ENCODE measurements at regions not wholly inside any gene's neighbourhood (a gene's known extent, or its start where the extent isn't known, plus 50 kb on each side); places are given as distances from the start of the nearest gene placed in this dataset.
"Not testable (repeated sequence)": the region's sequence is repeated elsewhere in the genome, so short reads cannot be mapped to it uniquely, and the experiment has no call there.

- no peak overlapping the region for H3K4me3 ChIP-seq (ENCODE audit: low read depth in 1 of 5, low read length in 5 of 5)
- no peaks in the 10 kb centered on the region for H3K27me3 ChIP-seq (ENCODE audit: control insufficient read depth in 5 of 5, insufficient read depth in 4 of 5, low read length in 5 of 5)
- H3K27ac ChIP-seq (ENCODE audit: low read depth, low read length): no peak overlapping the region
Observed at GRCh38 chr3:95341314-95341713, 1278.5 kb downstream of the NSUN3 start.

GRCh38 chr3:95343228-95343627 is 1280.4 kb downstream of the NSUN3 start:
- no peak overlapping the region for H3K9ac ChIP-seq (ENCODE audit: low read length in 5 of 5)
- H3K27ac ChIP-seq (ENCODE audit: low read depth, low read length): no peak overlapping the region

More at GRCh38 chr3:95341314-95341713, 1278.5 kb downstream of the NSUN3 start:
- H3K36me3 ChIP-seq (ENCODE audit: control insufficient read depth in 5 of 5, insufficient read depth in 5 of 5, low read length in 5 of 5): no peaks in the 10 kb centered on the region
- no peaks in the 10 kb centered on the region for H3K4me1 ChIP-seq (ENCODE audit: control insufficient read depth in 5 of 5, insufficient read depth in 5 of 5, low read length in 5 of 5)
- H3K9me3 ChIP-seq (ENCODE audit: control insufficient read depth in 5 of 5, low read length in 5 of 5): no peaks in the 10 kb centered on the region
- H3K9ac ChIP-seq (ENCODE audit: low read length in 5 of 5): no peak overlapping the region

GRCh38 chr3:95343767-95344166 is 1280.9 kb downstream of the NSUN3 start:
- Histone ChIP-seq H3K36me3 (ENCODE audit: control insufficient read depth in 5 of 5, insufficient read depth in 5 of 5, low read length in 5 of 5) (no peaks in the 10 kb centered on the region), H3K27ac (ENCODE audit: low read depth, low read length) (no peak overlapping the region)

More at GRCh38 chr3:95343228-95343627, 1280.4 kb downstream of the NSUN3 start:
- Histone ChIP-seq H3K4me3 (ENCODE audit: low read depth in 1 of 5, low read length in 5 of 5) (no peak overlapping the region), H3K9me3 (ENCODE audit: control insufficient read depth in 5 of 5, low read length in 5 of 5) (no peaks in the 10 kb centered on the region), H3K36me3 (ENCODE audit: control insufficient read depth in 5 of 5, insufficient read depth in 5 of 5, low read length in 5 of 5) (no peaks in the 10 kb centered on the region), H3K4me1 (ENCODE audit: control insufficient read depth in 5 of 5, insufficient read depth in 5 of 5, low read length in 5 of 5) (no peaks in the 10 kb centered on the region), H3K27me3 (ENCODE audit: control insufficient read depth in 5 of 5, insufficient read depth in 4 of 5, low read length in 5 of 5) (no peaks in the 10 kb centered on the region)

GRCh38 chr3:95347936-95348335 is 1285.1 kb downstream of the NSUN3 start:
- H3K27ac ChIP-seq (ENCODE audit: low read depth, low read length); H3K4me3 ChIP-seq (ENCODE audit: low read depth in 1 of 5, low read length in 5 of 5); H3K27me3 ChIP-seq (ENCODE audit: control insufficient read depth in 5 of 5, insufficient read depth in 4 of 5, low read length in 5 of 5); H3K36me3 ChIP-seq (ENCODE audit: control insufficient read depth in 5 of 5, insufficient read depth in 5 of 5, low read length in 5 of 5); H3K9ac ChIP-seq (ENCODE audit: low read length in 5 of 5); H3K9me3 ChIP-seq (ENCODE audit: control insufficient read depth in 5 of 5, low read length in 5 of 5); H3K4me1 ChIP-seq (ENCODE audit: control insufficient read depth in 5 of 5, insufficient read depth in 5 of 5, low read length in 5 of 5): not testable (repeated sequence)

More at GRCh38 chr3:95343767-95344166, 1280.9 kb downstream of the NSUN3 start:
- H3K4me3 ChIP-seq (ENCODE audit: low read depth in 1 of 5, low read length in 5 of 5): no peak overlapping the region
- no peaks in the 10 kb centered on the region for H3K9me3 ChIP-seq (ENCODE audit: control insufficient read depth in 5 of 5, low read length in 5 of 5)
- no peaks in the 10 kb centered on the region for H3K27me3 ChIP-seq (ENCODE audit: control insufficient read depth in 5 of 5, insufficient read depth in 4 of 5, low read length in 5 of 5)
- no peak overlapping the region for H3K9ac ChIP-seq (ENCODE audit: low read length in 5 of 5)
- H3K4me1 ChIP-seq (ENCODE audit: control insufficient read depth in 5 of 5, insufficient read depth in 5 of 5, low read length in 5 of 5): no peaks in the 10 kb centered on the region

- H3K27me3 ChIP-seq (ENCODE audit: control insufficient read depth in 5 of 5, insufficient read depth in 4 of 5, low read length in 5 of 5): no peaks in the 10 kb centered on the region
- H3K4me3 ChIP-seq (ENCODE audit: low read depth in 1 of 5, low read length in 5 of 5): no peak overlapping the region
- no peak overlapping the region for H3K9ac ChIP-seq (ENCODE audit: low read length in 5 of 5)
Observed at GRCh38 chr3:95348879-95349278, 1286.0 kb downstream of the NSUN3 start.

GRCh38 chr3:95350049-95350448 is 1287.2 kb downstream of the NSUN3 start:
- no peaks in the 10 kb centered on the region for H3K27me3 ChIP-seq (ENCODE audit: control insufficient read depth in 5 of 5, insufficient read depth in 4 of 5, low read length in 5 of 5)
- no peaks in the 10 kb centered on the region for H3K36me3 ChIP-seq (ENCODE audit: control insufficient read depth in 5 of 5, insufficient read depth in 5 of 5, low read length in 5 of 5)
- no peak overlapping the region for H3K27ac ChIP-seq (ENCODE audit: low read depth, low read length)
- no peaks in the 10 kb centered on the region for H3K9me3 ChIP-seq (ENCODE audit: control insufficient read depth in 5 of 5, low read length in 5 of 5)
- no peak overlapping the region for H3K4me3 ChIP-seq (ENCODE audit: low read depth in 1 of 5, low read length in 5 of 5)
- H3K9ac ChIP-seq (ENCODE audit: low read length in 5 of 5): no peak overlapping the region
- H3K4me1 ChIP-seq (ENCODE audit: control insufficient read depth in 5 of 5, insufficient read depth in 5 of 5, low read length in 5 of 5): no peaks in the 10 kb centered on the region

More at GRCh38 chr3:95348879-95349278, 1286.0 kb downstream of the NSUN3 start:
- Histone ChIP-seq H3K9me3 (ENCODE audit: control insufficient read depth in 5 of 5, low read length in 5 of 5) (no peaks in the 10 kb centered on the region), H3K27ac (ENCODE audit: low read depth, low read length) (no peak overlapping the region), H3K36me3 (ENCODE audit: control insufficient read depth in 5 of 5, insufficient read depth in 5 of 5, low read length in 5 of 5) (no peaks in the 10 kb centered on the region), H3K4me1 (ENCODE audit: control insufficient read depth in 5 of 5, insufficient read depth in 5 of 5, low read length in 5 of 5) (no peaks in the 10 kb centered on the region)

GRCh38 chr3:95351158-95351557 is 1288.3 kb downstream of the NSUN3 start:
- Histone ChIP-seq H3K27ac (ENCODE audit: low read depth, low read length) (no peak overlapping the region), H3K27me3 (ENCODE audit: control insufficient read depth in 5 of 5, insufficient read depth in 4 of 5, low read length in 5 of 5) (no peaks in the 10 kb centered on the region), H3K4me1 (ENCODE audit: control insufficient read depth in 5 of 5, insufficient read depth in 5 of 5, low read length in 5 of 5) (no peaks in the 10 kb centered on the region), H3K36me3 (ENCODE audit: control insufficient read depth in 5 of 5, insufficient read depth in 5 of 5, low read length in 5 of 5) (no peaks in the 10 kb centered on the region), H3K9me3 (ENCODE audit: control insufficient read depth in 5 of 5, low read length in 5 of 5) (no peaks in the 10 kb centered on the region), H3K9ac (ENCODE audit: low read length in 5 of 5) (no peak overlapping the region), H3K4me3 (ENCODE audit: low read depth in 1 of 5, low read length in 5 of 5) (no peak overlapping the region)

GRCh38 chr3:95352471-95352870 is 1289.6 kb downstream of the NSUN3 start:
- H3K36me3 ChIP-seq (ENCODE audit: control insufficient read depth in 5 of 5, insufficient read depth in 5 of 5, low read length in 5 of 5): no peaks in the 10 kb centered on the region
- H3K4me3 ChIP-seq (ENCODE audit: low read depth in 1 of 5, low read length in 5 of 5): no peak overlapping the region
- H3K9me3 ChIP-seq (ENCODE audit: control insufficient read depth in 5 of 5, low read length in 5 of 5): no peaks in the 10 kb centered on the region

GRCh38 chr3:95354489-95354888 is 1291.6 kb downstream of the NSUN3 start:
- H3K27me3 ChIP-seq (ENCODE audit: control insufficient read depth in 5 of 5, insufficient read depth in 4 of 5, low read length in 5 of 5): no peaks in the 10 kb centered on the region
- no peaks in the 10 kb centered on the region for H3K9me3 ChIP-seq (ENCODE audit: control insufficient read depth in 5 of 5, low read length in 5 of 5)
- no peak overlapping the region for H3K27ac ChIP-seq (ENCODE audit: low read depth, low read length)

More at GRCh38 chr3:95352471-95352870, 1289.6 kb downstream of the NSUN3 start:
- Histone ChIP-seq H3K27me3 (ENCODE audit: control insufficient read depth in 5 of 5, insufficient read depth in 4 of 5, low read length in 5 of 5) (no peaks in the 10 kb centered on the region), H3K27ac (ENCODE audit: low read depth, low read length) (no peak overlapping the region), H3K9ac (ENCODE audit: low read length in 5 of 5) (no peak overlapping the region), H3K4me1 (ENCODE audit: control insufficient read depth in 5 of 5, insufficient read depth in 5 of 5, low read length in 5 of 5) (no peaks in the 10 kb centered on the region)

GRCh38 chr3:95356764-95357501 is 1294.1 kb downstream of the NSUN3 start:
- Histone ChIP-seq H3K27ac (ENCODE audit: low read depth, low read length) (no peak overlapping the region), H3K4me1 (ENCODE audit: control insufficient read depth in 5 of 5, insufficient read depth in 5 of 5, low read length in 5 of 5) (no peaks in the 10 kb centered on the region), H3K9me3 (ENCODE audit: control insufficient read depth in 5 of 5, low read length in 5 of 5) (no peaks in the 10 kb centered on the region), H3K9ac (ENCODE audit: low read length in 5 of 5) (no peak overlapping the region), H3K4me3 (ENCODE audit: low read depth in 1 of 5, low read length in 5 of 5) (no peak overlapping the region), H3K27me3 (ENCODE audit: control insufficient read depth in 5 of 5, insufficient read depth in 4 of 5, low read length in 5 of 5) (no peaks in the 10 kb centered on the region), H3K36me3 (ENCODE audit: control insufficient read depth in 5 of 5, insufficient read depth in 5 of 5, low read length in 5 of 5) (no peaks in the 10 kb centered on the region)

More at GRCh38 chr3:95354489-95354888, 1291.6 kb downstream of the NSUN3 start:
- H3K4me3 ChIP-seq (ENCODE audit: low read depth in 1 of 5, low read length in 5 of 5): no peak overlapping the region
- H3K9ac ChIP-seq (ENCODE audit: low read length in 5 of 5): no peak overlapping the region
- H3K4me1 ChIP-seq (ENCODE audit: control insufficient read depth in 5 of 5, insufficient read depth in 5 of 5, low read length in 5 of 5): no peaks in the 10 kb centered on the region
- H3K36me3 ChIP-seq (ENCODE audit: control insufficient read depth in 5 of 5, insufficient read depth in 5 of 5, low read length in 5 of 5): no peaks in the 10 kb centered on the region

Measured in subcutaneous abdominal adipose tissue (tissue), 5 donors.